SK-N-SH (cell line): ENCODE measurements at regions not wholly inside any gene's neighbourhood (a gene's known extent, or its start where the extent isn't known, plus 50 kb on each side); places are given as distances from the start of the nearest gene placed in this dataset.

ENCODE experiments used
- CTCF ChIA-PET: fragments of 300-600, 350-600 bp; formaldehyde crosslinking; extraction: SDS; loops from one replicate; lab custom pipeline; 2021; lab: Yijun Ruan, JAX
- POLR2A ChIA-PET: fragments of 350-600 bp; sonication (Branson Sonifier 250); formaldehyde crosslinking; extraction: SDS; loops from one replicate; lab custom pipeline; 2020; ENCODE audit warnings: antibody characterized with exemption, inconsistent platforms; lab: Yijun Ruan, JAX
- DNase-seq: peaks from one replicate; pipeline ENCODE4 v3.0.0; 2012
- H2AFZ ChIP-seq: fragments of 200-600 bp; sonication (generic); 2 replicates; pipeline ENCODE4 v1.8.1; 2016; ENCODE audit warnings: antibody characterized with exemption, mild to moderate bottlenecking, low read depth
- H3F3A ChIP-seq: fragments of 200-600 bp; sonication (generic); replicated peaks from 2 replicates; pipeline ENCODE3; 2016; ENCODE audit warnings: antibody characterized with exemption, mild to moderate bottlenecking; ENCODE audit not compliant: insufficient read depth
- H3K27ac ChIP-seq, 2 experiments: fragments of 200-500 bp in 1 of 2; fragments of 200-600 bp in 1 of 2; sonication (Bioruptor generic) in 1 of 2; sonication (generic), shearing (Covaris generic) in 1 of 2; 2 replicates each; pipeline versions ENCODE4 v1.5.1 to v1.6.1; 2014 to 2016; ENCODE audit warnings: low read depth in 2 of 2, inconsistent platforms in 1 of 2, low read length in 1 of 2, mild to moderate bottlenecking in 1 of 2, mixed read lengths in 1 of 2
- H3K27me3 ChIP-seq: fragments of 200-600 bp; sonication (generic), shearing (Covaris generic); 2 replicates; pipeline ENCODE4 v1.6.1; 2016; ENCODE audit warnings: mixed run types; ENCODE audit not compliant: insufficient read depth
- H3K36me3 ChIP-seq, 2 experiments: fragments of 200-500 bp in 1 of 2; fragments of 200-600 bp in 1 of 2; sonication (Bioruptor generic) in 1 of 2; sonication (generic) in 1 of 2; replicated peaks in 1 of 2; 2 replicates each; pipeline versions ENCODE3 to v1.5.1; 2014 to 2016; ENCODE audit warnings: low read length in 1 of 2, mild to moderate bottlenecking in 1 of 2; ENCODE audit not compliant: insufficient read depth in 2 of 2, control insufficient read depth in 1 of 2
- H3K4me1 ChIP-seq, 2 experiments: fragments of 200-500 bp in 1 of 2; fragments of 200-600 bp in 1 of 2; sonication (Bioruptor generic) in 1 of 2; sonication (generic), shearing (Covaris generic) in 1 of 2; 2 replicates each; pipeline versions ENCODE4 v1.5.1 to v1.6.1; 2014 to 2016; ENCODE audit warnings: low read depth in 1 of 2, low read length in 1 of 2, mixed run types in 1 of 2; ENCODE audit not compliant: insufficient read depth in 2 of 2, control insufficient read depth in 1 of 2
- H3K4me2 ChIP-seq: fragments of 200-600 bp; sonication (generic), shearing (Covaris generic); 2 replicates; pipeline ENCODE4 v1.6.1; 2017; ENCODE audit warnings: mixed run types
- H3K4me3 ChIP-seq, 2 experiments: fragments of 200-500 bp in 1 of 2; fragments of 200-600 bp in 1 of 2; sonication (Bioruptor generic) in 1 of 2; sonication (generic), shearing (Covaris generic) in 1 of 2; 2 replicates each; pipeline versions ENCODE4 v1.5.1 to v1.8.1; 2014 to 2016; ENCODE audit warnings: low read depth in 2 of 2, inconsistent platforms in 1 of 2, low read length in 1 of 2, mild to moderate bottlenecking in 1 of 2, mixed read lengths in 1 of 2, moderate library complexity in 1 of 2
- H3K79me2 ChIP-seq: fragments of 200-600 bp; sonication (generic); 2 replicates; pipeline ENCODE4 v1.8.1; 2017; ENCODE audit warnings: mild to moderate bottlenecking; ENCODE audit not compliant: insufficient read depth
- H3K9ac ChIP-seq: fragments of 200-600 bp; sonication (generic); 2 replicates; pipeline ENCODE4 v1.6.1; 2017; ENCODE audit warnings: mixed run types
- H3K9me2 ChIP-seq: fragments of 200-600 bp; sonication (generic); 2 replicates; pipeline ENCODE4 v1.6.1; 2017; ENCODE audit warnings: mixed run types
- H3K9me3 ChIP-seq: fragments of 200-600 bp; sonication (generic); 2 replicates; pipeline ENCODE4 v1.6.1; 2017; ENCODE audit warnings: mixed run types, mild to moderate bottlenecking, moderate library complexity
- H4K20me1 ChIP-seq: fragments of 200-600 bp; sonication (generic); 2 replicates; pipeline ENCODE4 v1.6.1; 2017; ENCODE audit warnings: mild to moderate bottlenecking, mixed run types; ENCODE audit not compliant: insufficient read depth
- CHD2 ChIP-seq: fragments of 150-350 bp; IDR thresholded peaks from 2 replicates; pipeline ENCODE4 v1.6.1; 2018; ENCODE audit warnings: low read length; ENCODE audit not compliant: partially characterized antibody
- CTCF ChIP-seq: fragments of 200-600 bp; sonication (generic); IDR thresholded peaks from 2 replicates; pipeline ENCODE4 v1.6.1; 2017; ENCODE audit warnings: antibody characterized with exemption, mild to moderate bottlenecking, moderate library complexity
- EP300 ChIP-seq, 2 experiments: IDR thresholded peaks; 2 replicates each; pipeline versions ENCODE4 v1.4.0 to v1.6.1; 2012; ENCODE audit warnings: borderline replicate concordance in 1 of 2, low read depth in 1 of 2, low read length in 1 of 2
- EZH2phosphoT487 ChIP-seq: fragments of 200-600 bp; sonication (generic); IDR thresholded peaks from 2 replicates; pipeline ENCODE4 v1.6.1; 2017; ENCODE audit warnings: low read depth, mixed run types, mild to moderate bottlenecking, antibody characterized with exemption, moderate library complexity, borderline replicate concordance
- FOSL2 ChIP-seq: IDR thresholded peaks from 2 replicates; pipeline ENCODE4 v1.4.0; 2012; ENCODE audit warnings: low read depth, mild to moderate bottlenecking, moderate library complexity, borderline replicate concordance
- FOXJ3 ChIP-seq: sonication (generic); formaldehyde crosslinking; IDR thresholded peaks from 2 replicates; pipeline ENCODE4 v1.5.1; 2020; ENCODE audit warnings: mild to moderate bottlenecking, missing genetic modification reagents
- FOXM1 ChIP-seq: IDR thresholded peaks from 2 replicates; pipeline ENCODE4 v1.4.0; 2012; ENCODE audit warnings: low read depth, mild to moderate bottlenecking
- GABPA ChIP-seq: IDR thresholded peaks from 2 replicates; pipeline ENCODE4 v1.4.0; 2012; ENCODE audit warnings: low read depth, mild to moderate bottlenecking
- GATA2 ChIP-seq: sonication (generic); formaldehyde crosslinking; IDR thresholded peaks from 2 replicates; pipeline ENCODE4 v1.5.0; 2020; ENCODE audit warnings: mild to moderate bottlenecking, missing genetic modification reagents
- JUND ChIP-seq: IDR thresholded peaks from 2 replicates; pipeline ENCODE4 v1.4.0; 2012
- MEF2A ChIP-seq: IDR thresholded peaks from 2 replicates; pipeline ENCODE4 v1.4.0; 2012; ENCODE audit warnings: low read depth, borderline replicate concordance
- MXI1 ChIP-seq: IDR thresholded peaks from 2 replicates; pipeline ENCODE4 v1.6.1; 2012; ENCODE audit warnings: mild to moderate bottlenecking, low read depth, low read length, improper control_type of control experiment
- NRF1 ChIP-seq: IDR thresholded peaks from 2 replicates; pipeline ENCODE4 v1.6.1; 2012; ENCODE audit warnings: low read depth, mild to moderate bottlenecking, low read length
- RCOR1 ChIP-seq: fragments of 150-350 bp; IDR thresholded peaks from 2 replicates; pipeline ENCODE4 v1.6.1; 2017; ENCODE audit warnings: antibody characterized with exemption, low read length
- RFX5 ChIP-seq: IDR thresholded peaks from 2 replicates; pipeline ENCODE4 v1.6.1; 2012; ENCODE audit warnings: mild to moderate bottlenecking, improper control_type of control experiment, low read length
- RXRA ChIP-seq: IDR thresholded peaks from 2 replicates; pipeline ENCODE4 v1.4.0; 2012; ENCODE audit warnings: low read depth, mild to moderate bottlenecking, borderline replicate concordance
- SMC3 ChIP-seq: IDR thresholded peaks from 2 replicates; pipeline ENCODE4 v1.6.1; 2012; ENCODE audit warnings: low read depth, low read length, improper control_type of control experiment
- TCF12 ChIP-seq: IDR thresholded peaks from 2 replicates; pipeline ENCODE4 v1.4.0; 2012
- USF1 ChIP-seq: IDR thresholded peaks from 2 replicates; pipeline ENCODE4 v1.4.0; 2012; ENCODE audit warnings: low read depth, borderline replicate concordance
- YY1 ChIP-seq: IDR thresholded peaks from 2 replicates; pipeline ENCODE4 v1.4.0; 2012; ENCODE audit warnings: low read depth, mild to moderate bottlenecking
- ZBTB33 ChIP-seq: IDR thresholded peaks from 2 replicates; pipeline ENCODE4 v1.4.0; 2012; ENCODE audit warnings: low read depth, borderline replicate concordance
- WGBS: methylation state at CpG from one replicate; pipeline ENCODE4 v1.1.6; 2017; ENCODE audit warnings: low lambda C conversion rate; 5-methylcytosine and 5-hydroxymethylcytosine counted together
- TF ChIP-seq, protein P1 (sequence below): fragments of 150-350 bp; IDR thresholded peaks from 2 replicates; pipeline ENCODE4 v1.6.1; 2016; ENCODE audit warnings: mild to moderate bottlenecking, low read depth, low read length

DNA sequence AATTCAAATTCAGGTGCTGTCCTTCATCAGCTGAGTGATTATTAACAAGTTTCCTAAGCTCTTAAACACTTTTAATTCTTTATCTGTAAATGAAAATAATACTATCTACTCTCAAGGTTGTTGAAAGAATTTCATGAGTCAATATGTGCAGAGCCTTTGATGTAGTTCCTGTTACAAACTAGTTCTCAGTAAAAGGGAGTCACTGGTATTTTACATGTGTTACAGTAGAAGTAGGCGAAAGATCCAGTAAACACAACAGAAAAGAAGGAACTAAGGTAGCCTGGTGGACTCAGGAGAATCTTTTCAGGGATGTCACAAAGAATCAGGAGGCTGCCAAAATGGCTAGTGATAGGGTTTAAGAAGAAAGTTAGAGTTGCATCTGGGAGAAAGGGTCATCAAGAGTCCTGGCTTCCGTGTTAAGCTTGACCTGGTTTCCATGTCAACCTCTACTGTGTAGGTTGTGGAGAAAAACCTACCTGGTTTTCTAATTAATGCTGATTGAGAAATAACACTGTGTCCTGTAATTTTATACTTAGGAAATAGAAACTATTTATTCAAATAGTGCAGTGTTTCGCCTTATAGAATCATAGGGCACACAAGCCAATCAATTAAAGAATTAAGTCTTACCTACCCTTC lies 58.3 kb upstream of the TRIB2 start (continued):
- no peak for TF ChIP-seq RFX5
- no peak for TF ChIP-seq MXI1
- no peak for TF ChIP-seq FOXJ3 (CRISPR knock-in tag)
- TF ChIP-seq MEF2A, result no peak
- TF ChIP-seq TCF12, result no peak
- no peak for TF ChIP-seq CHD2
- TF ChIP-seq EP300 (IDR thresholded peaks at IDR 0.05; ENCODE audit: borderline replicate concordance in 1 of 2, low read depth in 1 of 2, low read length in 1 of 2), result no peak
- TF ChIP-seq RCOR1, result no peak
- no peak for TF ChIP-seq JUND

- POLR2A ChIA-PET, result no interaction called here
- Histone ChIP-seq H3K4me1 (no peaks in the 10 kb centered on the region; a peak in 1 of 4 replicates), H3K27ac (no peak overlapping the region), H3K27me3 (no peaks in the 10 kb centered on the region), H3K4me2 (no peak overlapping the region), H3K9ac (no peak overlapping the region), H2AFZ (no peak overlapping the region), H3K9me3 (0 out of 2 replicates have a peak, but pooled peaks cover 5% of the 10 kb centered on the region), H3F3A (no peaks in the 10 kb centered on the region), H4K20me1 (no peaks in the 10 kb centered on the region), H3K4me3 (no peak overlapping the region), H3K9me2 (no peaks in the 10 kb centered on the region), H3K36me3 (no peaks in the 10 kb centered on the region), H3K79me2 (no peaks in the 10 kb centered on the region)
- TF ChIP-seq YY1 (no peak), SMC3 (no peak), JUND (no peak), GABPA (no peak), USF1 (no peak), GATA2 (CRISPR knock-in tag) (no peak), FOXJ3 (CRISPR knock-in tag) (no peak), FOSL2 (no peak), MXI1 (no peak), NRF1 (no peak), EP300 (IDR thresholded peaks at IDR 0.05; ENCODE audit: borderline replicate concordance in 1 of 2, low read depth in 1 of 2, low read length in 1 of 2) (no peak), EZH2phosphoT487 (no peak), FOXM1 (no peak), RXRA (no peak), CTCF (no peak), ZBTB33 (no peak)
- TF ChIP-seq, protein P1, sequence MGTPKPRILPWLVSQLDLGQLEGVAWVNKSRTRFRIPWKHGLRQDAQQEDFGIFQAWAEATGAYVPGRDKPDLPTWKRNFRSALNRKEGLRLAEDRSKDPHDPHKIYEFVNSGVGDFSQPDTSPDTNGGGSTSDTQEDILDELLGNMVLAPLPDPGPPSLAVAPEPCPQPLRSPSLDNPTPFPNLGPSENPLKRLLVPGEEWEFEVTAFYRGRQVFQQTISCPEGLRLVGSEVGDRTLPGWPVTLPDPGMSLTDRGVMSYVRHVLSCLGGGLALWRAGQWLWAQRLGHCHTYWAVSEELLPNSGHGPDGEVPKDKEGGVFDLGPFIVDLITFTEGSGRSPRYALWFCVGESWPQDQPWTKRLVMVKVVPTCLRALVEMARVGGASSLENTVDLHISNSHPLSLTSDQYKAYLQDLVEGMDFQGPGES, result no peak
- 72% methylated on average over 1 of the region's 1 CpG for WGBS
- CTCF ChIA-PET, result interaction anchor here (1.3 kb wide), 1 partner anchor 12 kb away, joined by 4 read pairs; no protein-coding TSS in a partner anchor
- no peak for DNase-seq
These were observed 55.2 kb upstream of the TRIB2 start for GRCh38 chr2:12661489-12661888.
